Smooth muscle cell (in vitro differentiated cells): ENCODE measurements at regions not wholly inside any gene's neighbourhood (a gene's known extent, or its start where the extent isn't known, plus 50 kb on each side); places are given as distances from the start of the nearest gene placed in this dataset.

Experiments
- DNase-seq: peaks from one replicate; lab custom pipeline; 2025; ENCODE audit not compliant: unreplicated experiment; lab: John Stamatoyannopoulos, UW
- H2AFZ ChIP-seq: fragments of 200-600 bp; sonication (generic); 2 replicates; pipeline ENCODE4 v1.6.0; 2016; ENCODE audit warnings: antibody characterized with exemption, low read depth, mild to moderate bottlenecking
- H3F3A ChIP-seq: fragments of 200-600 bp; sonication (generic); 2 replicates; pipeline ENCODE4 v1.6.0; 2017; ENCODE audit warnings: antibody characterized with exemption, low read depth
- H3K27ac ChIP-seq: fragments of 200-600 bp; sonication (generic); 2 replicates; pipeline ENCODE4 v1.5.1; 2016; ENCODE audit warnings: low read depth, mild to moderate bottlenecking
- H3K27me3 ChIP-seq: fragments of 200-600 bp; sonication (generic); 2 replicates; pipeline ENCODE4 v1.6.1; 2016; ENCODE audit warnings: low read depth, mild to moderate bottlenecking
- H3K36me3 ChIP-seq: fragments of 200-600 bp; sonication (generic); 2 replicates; pipeline ENCODE4 v1.5.1; 2016; ENCODE audit warnings: low read depth
- H3K4me1 ChIP-seq: fragments of 200-600 bp; sonication (generic); 2 replicates; pipeline ENCODE4 v1.5.1; 2016; ENCODE audit warnings: low read depth
- H3K4me2 ChIP-seq: fragments of 200-600 bp; sonication (generic); 2 replicates; pipeline ENCODE4 v1.6.0; 2016; ENCODE audit warnings: mild to moderate bottlenecking
- H3K4me3 ChIP-seq: fragments of 200-600 bp; sonication (generic); 2 replicates; pipeline ENCODE4 v1.5.1; 2016; ENCODE audit warnings: mild to moderate bottlenecking
- H3K79me2 ChIP-seq: fragments of 200-600 bp; sonication (generic); 2 replicates; pipeline ENCODE4 v1.6.0; 2016; ENCODE audit warnings: low read depth, mild to moderate bottlenecking
- H3K9ac ChIP-seq: fragments of 200-600 bp; sonication (generic); 2 replicates; pipeline ENCODE4 v1.6.0; 2016; ENCODE audit warnings: low read depth
- H3K9me3 ChIP-seq: fragments of 200-600 bp; sonication (generic); replicated peaks from 2 replicates; pipeline ENCODE4 v1.5.1; 2016; ENCODE audit warnings: low read depth
- H4K20me1 ChIP-seq: fragments of 200-600 bp; sonication (generic); 2 replicates; pipeline ENCODE4 v1.6.0; 2016; ENCODE audit warnings: low read depth
- WGBS: methylation state at CpG from one replicate; pipeline ENCODE4 v1.1.7; 2016; ENCODE audit warnings: low lambda C conversion rate; 5-methylcytosine and 5-hydroxymethylcytosine counted together
- TF ChIP-seq, protein P1 (sequence below): fragments of 200-600 bp; sonication (generic); IDR thresholded peaks from 2 replicates; pipeline ENCODE4 v1.5.1; 2017; ENCODE audit warnings: borderline replicate concordance, mild to moderate bottlenecking, antibody characterized with exemption; ENCODE audit not compliant: insufficient read depth, poor library complexity, severe bottlenecking

GRCh38 chr4:157880761-157881160 is 292.1 kb downstream of the GASK1B start:
- no peak overlapping the region for H3K27ac ChIP-seq
- TF ChIP-seq, protein P1, sequence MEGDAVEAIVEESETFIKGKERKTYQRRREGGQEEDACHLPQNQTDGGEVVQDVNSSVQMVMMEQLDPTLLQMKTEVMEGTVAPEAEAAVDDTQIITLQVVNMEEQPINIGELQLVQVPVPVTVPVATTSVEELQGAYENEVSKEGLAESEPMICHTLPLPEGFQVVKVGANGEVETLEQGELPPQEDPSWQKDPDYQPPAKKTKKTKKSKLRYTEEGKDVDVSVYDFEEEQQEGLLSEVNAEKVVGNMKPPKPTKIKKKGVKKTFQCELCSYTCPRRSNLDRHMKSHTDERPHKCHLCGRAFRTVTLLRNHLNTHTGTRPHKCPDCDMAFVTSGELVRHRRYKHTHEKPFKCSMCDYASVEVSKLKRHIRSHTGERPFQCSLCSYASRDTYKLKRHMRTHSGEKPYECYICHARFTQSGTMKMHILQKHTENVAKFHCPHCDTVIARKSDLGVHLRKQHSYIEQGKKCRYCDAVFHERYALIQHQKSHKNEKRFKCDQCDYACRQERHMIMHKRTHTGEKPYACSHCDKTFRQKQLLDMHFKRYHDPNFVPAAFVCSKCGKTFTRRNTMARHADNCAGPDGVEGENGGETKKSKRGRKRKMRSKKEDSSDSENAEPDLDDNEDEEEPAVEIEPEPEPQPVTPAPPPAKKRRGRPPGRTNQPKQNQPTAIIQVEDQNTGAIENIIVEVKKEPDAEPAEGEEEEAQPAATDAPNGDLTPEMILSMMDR: no peak
- no peak overlapping the region for H2AFZ ChIP-seq
- H3K9me3 ChIP-seq: no peaks in the 10 kb centered on the region
- WGBS: 75% methylated on average over 2 of the region's 2 CpGs
- no peak overlapping the region for H3K4me3 ChIP-seq
- DNase-seq: no peak
- no peaks in the 10 kb centered on the region for H3K36me3 ChIP-seq
- no peaks in the 10 kb centered on the region for H3F3A ChIP-seq
- H3K27me3 ChIP-seq: no peaks in the 10 kb centered on the region
- no peak overlapping the region for H3K4me2 ChIP-seq
- H3K79me2 ChIP-seq: no peaks in the 10 kb centered on the region
- no peak overlapping the region for H3K9ac ChIP-seq
- no peaks in the 10 kb centered on the region for H3K4me1 ChIP-seq
- H4K20me1 ChIP-seq: no peaks in the 10 kb centered on the region

- no peaks in the 10 kb centered on the region for H3K9me3 ChIP-seq
- no peak for DNase-seq
- WGBS: 95% methylated on average over 5 of the region's 5 CpGs
- H3K79me2 ChIP-seq: no peaks in the 10 kb centered on the region
- H4K20me1 ChIP-seq: no peaks in the 10 kb centered on the region
- H3K4me2 ChIP-seq: no peak overlapping the region
- no peak overlapping the region for H2AFZ ChIP-seq
- no peaks in the 10 kb centered on the region for H3K4me1 ChIP-seq
- no peaks in the 10 kb centered on the region for H3F3A ChIP-seq
- TF ChIP-seq, protein P1: no peak
- no peak overlapping the region for H3K4me3 ChIP-seq
- H3K27me3 ChIP-seq: no peaks in the 10 kb centered on the region
- H3K27ac ChIP-seq: no peak overlapping the region
- no peaks in the 10 kb centered on the region for H3K36me3 ChIP-seq
- H3K9ac ChIP-seq: no peak overlapping the region
These were observed 318.0 kb downstream of the GASK1B start for GRCh38 chr4:157854819-157855218.

- H3K9ac ChIP-seq: no peak overlapping the region
- H3K27me3 ChIP-seq: no peaks in the 10 kb centered on the region
- H3K4me2 ChIP-seq: no peak overlapping the region
- no peaks in the 10 kb centered on the region for H3K4me1 ChIP-seq
- H3K9me3 ChIP-seq: no peaks in the 10 kb centered on the region
- H3K27ac ChIP-seq: no peak overlapping the region
- H3K36me3 ChIP-seq: no peaks in the 10 kb centered on the region
- TF ChIP-seq, protein P1: no peak
- no peaks in the 10 kb centered on the region for H4K20me1 ChIP-seq
- no peak overlapping the region for H2AFZ ChIP-seq
- no peak overlapping the region for H3K4me3 ChIP-seq
- H3K79me2 ChIP-seq: no peaks in the 10 kb centered on the region
- H3F3A ChIP-seq: no peaks in the 10 kb centered on the region
- DNase-seq: no peak
These were observed 332.2 kb downstream of the GASK1B start for GRCh38 chr4:157840648-157841047.

- TF ChIP-seq, protein P1: no peak
- H3F3A ChIP-seq: no peaks in the 10 kb centered on the region
- H3K4me2 ChIP-seq: no peak overlapping the region
- no peak overlapping the region for H2AFZ ChIP-seq
- no peaks in the 10 kb centered on the region for H3K27me3 ChIP-seq
- H3K36me3 ChIP-seq: no peaks in the 10 kb centered on the region
- H3K9ac ChIP-seq: no peak overlapping the region
- H3K27ac ChIP-seq: no peak overlapping the region
- H3K4me1 ChIP-seq: no peaks in the 10 kb centered on the region
- H3K79me2 ChIP-seq: no peaks in the 10 kb centered on the region
- no peak for DNase-seq
- H4K20me1 ChIP-seq: no peaks in the 10 kb centered on the region
- H3K4me3 ChIP-seq: no peak overlapping the region
- no peaks in the 10 kb centered on the region for H3K9me3 ChIP-seq
- 100% methylated on average over 1 of the region's 1 CpG for WGBS
These were observed 332.8 kb downstream of the GASK1B start for GRCh38 chr4:157840034-157840433.
